ENCODE measurements at regions not wholly inside any gene's neighbourhood (a gene's known extent, or its start where the extent isn't known, plus 50 kb on each side); places are given as distances from the start of the nearest gene placed in this dataset.

DNA sequence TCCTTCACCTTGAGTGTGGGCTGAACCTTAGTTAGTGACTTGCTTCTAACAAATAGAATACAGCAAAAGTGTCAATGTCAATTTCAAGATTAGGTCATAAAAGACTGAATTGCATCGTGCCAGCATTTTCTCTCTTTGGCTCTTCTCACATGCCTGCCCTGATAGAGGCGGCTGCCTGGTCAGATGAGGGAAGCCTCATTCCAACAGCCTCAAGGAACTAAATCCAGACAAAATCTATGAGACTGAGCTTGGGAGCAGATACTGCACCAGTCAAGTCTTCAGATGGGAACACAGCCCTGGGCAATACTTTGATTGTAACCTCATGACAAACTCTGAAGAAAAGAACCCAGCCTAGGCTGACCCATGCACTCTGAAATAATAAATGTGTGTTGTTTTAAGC lies 63.5 kb upstream of the MFGE8 start:
- H3K27me3 ChIP-seq (ENCODE audit: low read length) = no peaks in the 10 kb centered on the region
- TF ChIP-seq EZH2phosphoT487 (conservative IDR thresholded peaks at IDR 0.05; ENCODE audit: low read length) (no peak), CTCF (IDR thresholded peaks at IDR 0.05; ENCODE audit: insufficient read depth, low read length, poor library complexity, severe bottlenecking) (no peak)
- H3K9ac ChIP-seq (ENCODE audit: low read length) = no peak overlapping the region
- no peak overlapping the region for H2AFZ ChIP-seq (ENCODE audit: low read depth, low read length, severe bottlenecking)
- H3K9me2 ChIP-seq (replicated peaks; ENCODE audit: insufficient read depth, low read length) = no peaks in the 10 kb centered on the region
- no peaks in the 10 kb centered on the region for H4K20me1 ChIP-seq (ENCODE audit: low read depth, low read length)
- no peaks in the 10 kb centered on the region for H3K36me3 ChIP-seq (ENCODE audit: low read length)
- H3K9me3 ChIP-seq (ENCODE audit: insufficient read depth, low read length) = no peaks in the 10 kb centered on the region
- H3K27ac ChIP-seq (ENCODE audit: low read depth, low read length) = no peak overlapping the region
- no peaks in the 10 kb centered on the region for H3K79me2 ChIP-seq (ENCODE audit: insufficient read depth, low read length)
- no peak overlapping the region for H3K4me3 ChIP-seq (ENCODE audit: insufficient read depth, low read length, poor library complexity, severe bottlenecking)
- H3F3A ChIP-seq (ENCODE audit: insufficient read depth) = no peaks in the 10 kb centered on the region
- H3K4me2 ChIP-seq (ENCODE audit: low read depth, low read length, poor library complexity, severe bottlenecking) = no peak overlapping the region

- no peak overlapping the region for H3K27ac ChIP-seq (ENCODE audit: low read depth, low read length)
- H3K4me3 ChIP-seq (ENCODE audit: insufficient read depth, low read length, poor library complexity, severe bottlenecking) = no peak overlapping the region
- TF ChIP-seq EZH2phosphoT487 (conservative IDR thresholded peaks at IDR 0.05; ENCODE audit: low read length) = no peak
- no peak overlapping the region for H3K9ac ChIP-seq (ENCODE audit: low read length)
- H3K9me2 ChIP-seq (replicated peaks; ENCODE audit: insufficient read depth, low read length) = no peaks in the 10 kb centered on the region
- no peaks in the 10 kb centered on the region for H3K9me3 ChIP-seq (ENCODE audit: insufficient read depth, low read length)
- H3K36me3 ChIP-seq (ENCODE audit: low read length) = no peaks in the 10 kb centered on the region
- no peaks in the 10 kb centered on the region for H3F3A ChIP-seq (ENCODE audit: insufficient read depth)
- H4K20me1 ChIP-seq (ENCODE audit: low read depth, low read length) = no peaks in the 10 kb centered on the region
- H3K4me2 ChIP-seq (ENCODE audit: low read depth, low read length, poor library complexity, severe bottlenecking) = no peak overlapping the region
- no peak overlapping the region for H2AFZ ChIP-seq (ENCODE audit: low read depth, low read length, severe bottlenecking)
- no peaks in the 10 kb centered on the region for H3K27me3 ChIP-seq (ENCODE audit: low read length)
- H3K79me2 ChIP-seq (ENCODE audit: insufficient read depth, low read length) = no peaks in the 10 kb centered on the region
Measured at GRCh38 chr15:88979674-88980073, 66.5 kb upstream of the MFGE8 start.

GRCh38 chr15:88980498-88980897 lies 67.3 kb upstream of the MFGE8 start:
- no peaks in the 10 kb centered on the region for H3K79me2 ChIP-seq (ENCODE audit: insufficient read depth, low read length)
- H3K27ac ChIP-seq (ENCODE audit: low read depth, low read length) = no peak overlapping the region
- H3K4me2 ChIP-seq (ENCODE audit: low read depth, low read length, poor library complexity, severe bottlenecking) = no peak overlapping the region
- no peaks in the 10 kb centered on the region for H4K20me1 ChIP-seq (ENCODE audit: low read depth, low read length)
- TF ChIP-seq CTCF (IDR thresholded peaks at IDR 0.05; ENCODE audit: insufficient read depth, low read length, poor library complexity, severe bottlenecking) (no peak), EZH2phosphoT487 (conservative IDR thresholded peaks at IDR 0.05; ENCODE audit: low read length) (no peak)
- no peaks in the 10 kb centered on the region for H3K27me3 ChIP-seq (ENCODE audit: low read length)
- no peaks in the 10 kb centered on the region for H3K9me3 ChIP-seq (ENCODE audit: insufficient read depth, low read length)
- no peaks in the 10 kb centered on the region for H3F3A ChIP-seq (ENCODE audit: insufficient read depth)
- H3K9ac ChIP-seq (ENCODE audit: low read length) = no peak overlapping the region
- no peaks in the 10 kb centered on the region for H3K9me2 ChIP-seq (replicated peaks; ENCODE audit: insufficient read depth, low read length)
- no peak overlapping the region for H2AFZ ChIP-seq (ENCODE audit: low read depth, low read length, severe bottlenecking)
- H3K4me3 ChIP-seq (ENCODE audit: insufficient read depth, low read length, poor library complexity, severe bottlenecking) = no peak overlapping the region
- no peaks in the 10 kb centered on the region for H3K36me3 ChIP-seq (ENCODE audit: low read length)

GRCh38 chr15:88981244-88982215 lies 68.4 kb upstream of the MFGE8 start:
- Histone ChIP-seq H2AFZ (ENCODE audit: low read depth, low read length, severe bottlenecking) (no peak overlapping the region), H4K20me1 (ENCODE audit: low read depth, low read length) (no peaks in the 10 kb centered on the region)

More at GRCh38 chr15:88981244-88982215, 68.4 kb upstream of the MFGE8 start:
- H3K4me3 ChIP-seq (ENCODE audit: insufficient read depth, low read length, poor library complexity, severe bottlenecking) = no peak overlapping the region
- H3K79me2 ChIP-seq (ENCODE audit: insufficient read depth, low read length) = no peaks in the 10 kb centered on the region
- H3F3A ChIP-seq (ENCODE audit: insufficient read depth) = no peaks in the 10 kb centered on the region
- no peak overlapping the region for H3K27ac ChIP-seq (ENCODE audit: low read depth, low read length)
- H3K9ac ChIP-seq (ENCODE audit: low read length) = no peak overlapping the region
- H3K9me3 ChIP-seq (ENCODE audit: insufficient read depth, low read length) = no peaks in the 10 kb centered on the region
- H3K27me3 ChIP-seq (ENCODE audit: low read length) = no peaks in the 10 kb centered on the region
- no peak overlapping the region for H3K4me2 ChIP-seq (ENCODE audit: low read depth, low read length, poor library complexity, severe bottlenecking)
- H3K36me3 ChIP-seq (ENCODE audit: low read length) = no peaks in the 10 kb centered on the region
- TF ChIP-seq EZH2phosphoT487 (conservative IDR thresholded peaks at IDR 0.05; ENCODE audit: low read length) = no peak
- TF ChIP-seq CTCF (IDR thresholded peaks at IDR 0.05; ENCODE audit: insufficient read depth, low read length, poor library complexity, severe bottlenecking) = no peak
- H3K9me2 ChIP-seq (replicated peaks; ENCODE audit: insufficient read depth, low read length) = no peaks in the 10 kb centered on the region
